ENCODE measurements at regions not wholly inside any gene's neighbourhood (a gene's known extent, or its start where the extent isn't known, plus 50 kb on each side); places are given as distances from the start of the nearest gene placed in this dataset.

DNA sequence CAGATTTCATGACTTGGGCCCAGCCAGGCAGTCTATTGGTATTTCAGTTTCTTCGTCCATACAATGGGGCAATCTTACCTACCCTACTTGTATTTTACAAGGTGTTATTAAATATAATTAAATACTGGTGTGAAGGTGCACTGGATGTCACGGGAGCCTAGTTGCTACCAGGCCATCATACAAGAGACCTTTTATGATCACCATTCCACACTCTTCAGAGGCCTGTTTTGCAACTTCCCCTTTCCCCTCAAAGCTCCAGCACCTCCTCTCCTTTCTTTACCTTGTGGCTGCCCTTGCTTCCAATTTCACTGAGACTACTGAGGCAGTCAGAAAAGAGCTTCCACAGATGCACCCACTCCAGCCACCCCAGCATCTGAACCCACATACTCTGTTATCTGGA is 93.8 kb upstream of the HELT start:
- ATAC-seq = no peak
- Histone ChIP-seq H3K4me1 (no peaks in the 10 kb centered on the region), H3K36me3 (no peaks in the 10 kb centered on the region), H3K27me3 (ENCODE audit: low read depth) (no peaks in the 10 kb centered on the region), H3K9me3 (no peaks in the 10 kb centered on the region), H3K4me3 (no peak overlapping the region), H3K27ac (no peak overlapping the region)
- TF ChIP-seq, protein P1, sequence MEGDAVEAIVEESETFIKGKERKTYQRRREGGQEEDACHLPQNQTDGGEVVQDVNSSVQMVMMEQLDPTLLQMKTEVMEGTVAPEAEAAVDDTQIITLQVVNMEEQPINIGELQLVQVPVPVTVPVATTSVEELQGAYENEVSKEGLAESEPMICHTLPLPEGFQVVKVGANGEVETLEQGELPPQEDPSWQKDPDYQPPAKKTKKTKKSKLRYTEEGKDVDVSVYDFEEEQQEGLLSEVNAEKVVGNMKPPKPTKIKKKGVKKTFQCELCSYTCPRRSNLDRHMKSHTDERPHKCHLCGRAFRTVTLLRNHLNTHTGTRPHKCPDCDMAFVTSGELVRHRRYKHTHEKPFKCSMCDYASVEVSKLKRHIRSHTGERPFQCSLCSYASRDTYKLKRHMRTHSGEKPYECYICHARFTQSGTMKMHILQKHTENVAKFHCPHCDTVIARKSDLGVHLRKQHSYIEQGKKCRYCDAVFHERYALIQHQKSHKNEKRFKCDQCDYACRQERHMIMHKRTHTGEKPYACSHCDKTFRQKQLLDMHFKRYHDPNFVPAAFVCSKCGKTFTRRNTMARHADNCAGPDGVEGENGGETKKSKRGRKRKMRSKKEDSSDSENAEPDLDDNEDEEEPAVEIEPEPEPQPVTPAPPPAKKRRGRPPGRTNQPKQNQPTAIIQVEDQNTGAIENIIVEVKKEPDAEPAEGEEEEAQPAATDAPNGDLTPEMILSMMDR (IDR thresholded peaks at IDR 0.05) = no peak
- DNase-seq = no peak
- intact Hi-C loops (cut with DNase I) = no loop called here

DNA sequence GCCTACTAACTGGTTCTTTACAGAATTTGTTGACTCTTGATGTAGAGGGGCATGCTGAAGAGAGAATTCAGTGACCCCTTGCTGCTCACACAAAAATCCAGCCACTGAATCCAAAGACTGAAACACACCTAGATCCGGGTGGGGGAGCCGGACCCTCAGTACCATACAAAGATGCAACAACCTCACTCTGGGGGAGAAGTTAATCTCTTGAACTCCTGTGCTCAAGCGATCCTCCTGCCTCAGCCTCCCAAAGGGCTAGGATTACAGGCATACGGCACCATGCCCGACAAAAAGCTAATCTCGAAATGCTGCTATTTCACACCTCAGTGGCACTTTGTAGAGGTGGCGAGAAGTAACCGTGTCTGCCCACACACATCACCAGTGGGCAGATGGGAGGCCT is 88.8 kb upstream of the HELT start:
- no peaks in the 10 kb centered on the region for H3K27me3 ChIP-seq (ENCODE audit: low read depth)
- intact Hi-C loops (cut with DNase I) = no loop called here
- H3K9me3 ChIP-seq = no peaks in the 10 kb centered on the region
- DNase-seq = no peak
- H3K4me1 ChIP-seq = no peaks in the 10 kb centered on the region
- no peaks in the 10 kb centered on the region for H3K36me3 ChIP-seq
- TF ChIP-seq, protein P1 (IDR thresholded peaks at IDR 0.05) = no peak
- H3K4me3 ChIP-seq = no peak overlapping the region
- no peak overlapping the region for H3K27ac ChIP-seq
- no peak for ATAC-seq

- no peak overlapping the region for H3K27ac ChIP-seq
- no peaks in the 10 kb centered on the region for H3K27me3 ChIP-seq (ENCODE audit: low read depth)
- intact Hi-C loops (cut with DNase I) = no loop called here
- no peak for DNase-seq
- no peaks in the 10 kb centered on the region for H3K9me3 ChIP-seq
- TF ChIP-seq, protein P1 (IDR thresholded peaks at IDR 0.05) = no peak
- no peak overlapping the region for H3K4me3 ChIP-seq
- H3K36me3 ChIP-seq = no peaks in the 10 kb centered on the region
- ATAC-seq = no peak
- no peaks in the 10 kb centered on the region for H3K4me1 ChIP-seq
Observed at GRCh38 chr4:184930026-184930425, 88.3 kb upstream of the HELT start.

GRCh38 chr4:184932343-184932742 is 85.9 kb upstream of the HELT start:
- DNase-seq = no peak
- H3K4me1 ChIP-seq = no peaks in the 10 kb centered on the region
- intact Hi-C loops (cut with DNase I) = no loop called here
- no peak overlapping the region for H3K4me3 ChIP-seq
- no peaks in the 10 kb centered on the region for H3K27me3 ChIP-seq (ENCODE audit: low read depth)
- no peaks in the 10 kb centered on the region for H3K36me3 ChIP-seq
- no peak overlapping the region for H3K27ac ChIP-seq
- no peak for ATAC-seq
- TF ChIP-seq, protein P1 (IDR thresholded peaks at IDR 0.05) = no peak
- H3K9me3 ChIP-seq = no peaks in the 10 kb centered on the region

DNA sequence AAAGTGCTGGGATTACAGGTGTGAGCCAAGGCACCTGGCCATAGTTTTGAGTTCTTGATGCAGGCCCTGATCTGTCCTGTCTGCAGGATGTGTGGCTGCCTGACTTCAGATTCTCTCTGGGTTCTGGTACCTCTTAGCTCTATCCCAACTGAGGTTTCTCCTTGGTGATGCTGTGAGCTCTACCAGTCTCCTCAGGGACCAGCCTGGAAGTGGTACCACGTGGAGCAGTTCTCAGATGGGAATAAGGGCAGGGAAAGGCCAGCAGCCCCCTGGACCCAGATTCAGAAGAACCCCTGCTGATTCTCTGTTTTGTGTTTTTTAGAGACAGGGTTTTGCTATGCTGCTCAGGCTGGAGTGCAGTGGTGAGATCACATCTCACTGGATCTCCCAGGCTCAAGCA is 85.0 kb upstream of the HELT start:
- H3K36me3 ChIP-seq = no peaks in the 10 kb centered on the region
- intact Hi-C loops (cut with DNase I) = no loop called here
- no peak overlapping the region for H3K27ac ChIP-seq
- H3K9me3 ChIP-seq = no peaks in the 10 kb centered on the region
- no peaks in the 10 kb centered on the region for H3K27me3 ChIP-seq (ENCODE audit: low read depth)
- ATAC-seq = no peak
- no peak overlapping the region for H3K4me3 ChIP-seq
- no peak for DNase-seq
- TF ChIP-seq, protein P1 (IDR thresholded peaks at IDR 0.05) = no peak
- no peaks in the 10 kb centered on the region for H3K4me1 ChIP-seq

DNA sequence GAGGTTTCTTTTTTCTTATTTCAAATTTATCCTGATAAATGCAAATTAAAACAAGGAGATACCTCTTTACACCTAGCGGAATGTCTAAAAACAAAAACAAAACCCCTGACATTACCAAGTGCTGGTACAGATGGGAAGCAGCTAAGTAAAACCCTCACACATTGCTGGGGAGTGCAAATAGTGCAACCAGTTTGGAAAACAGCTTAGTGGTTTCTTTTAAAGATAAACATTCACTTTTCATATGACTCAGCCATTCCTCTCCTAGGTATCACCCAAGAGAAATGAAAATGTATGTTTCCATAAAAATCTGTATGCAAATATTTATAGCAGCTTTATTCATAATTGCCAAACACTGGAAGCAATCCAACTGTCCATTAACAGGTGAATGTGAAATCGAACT is 84.1 kb upstream of the HELT start:
- no peaks in the 10 kb centered on the region for H3K4me1 ChIP-seq
- no peaks in the 10 kb centered on the region for H3K27me3 ChIP-seq (ENCODE audit: low read depth)
- ATAC-seq (no peak), DNase-seq (no peak)
- H3K9me3 ChIP-seq = no peaks in the 10 kb centered on the region
- H3K27ac ChIP-seq = no peak overlapping the region
- TF ChIP-seq, protein P1 (IDR thresholded peaks at IDR 0.05) = no peak
- no peak overlapping the region for H3K4me3 ChIP-seq
- H3K36me3 ChIP-seq = no peaks in the 10 kb centered on the region
- intact Hi-C loops (cut with DNase I) = no loop called here

Measured in lower lobe of right lung (tissue), 2 donors.